H9 (cell line): ENCODE measurements at regions not wholly inside any gene's neighbourhood (a gene's known extent, or its start where the extent isn't known, plus 50 kb on each side); places are given as distances from the start of the nearest gene placed in this dataset.
A peak's percentile ranks its signal among the peaks of the same experiment; 100 is the strongest.

Source experiments
- DNase-seq: peaks from one replicate; pipeline ENCODE4 v3.0.0-alpha.2; 2017
- H2AFZ ChIP-seq: one replicate; pipeline ENCODE4 v1.6.1; 2013; ENCODE audit warnings: mild to moderate bottlenecking, low read length, control low read depth, moderate library complexity
- H2AK5ac ChIP-seq: 2 replicates; pipeline ENCODE4 v1.6.1; 2013; ENCODE audit warnings: low read length, control low read depth, mixed read lengths; ENCODE audit not compliant: insufficient read length
- H2BK120ac ChIP-seq: one replicate; pipeline ENCODE4 v1.6.1; 2013; ENCODE audit warnings: low read depth, mild to moderate bottlenecking, low read length, control low read depth, inconsistent platforms; ENCODE audit not compliant: poor library complexity, severe bottlenecking
- H2BK12ac ChIP-seq: 2 replicates; pipeline ENCODE4 v1.6.1; 2013; ENCODE audit warnings: low read length, control low read depth, mixed read lengths, low read depth; ENCODE audit not compliant: insufficient read length
- H2BK15ac ChIP-seq: 2 replicates; pipeline ENCODE4 v1.6.1; 2013; ENCODE audit warnings: low read depth, low read length, control low read depth
- H2BK20ac ChIP-seq: one replicate; pipeline ENCODE4 v1.6.1; 2013; ENCODE audit warnings: low read depth, mild to moderate bottlenecking, low read length, control low read depth, inconsistent platforms; ENCODE audit not compliant: poor library complexity, severe bottlenecking
- H2BK5ac ChIP-seq: 2 replicates; pipeline ENCODE4 v1.6.1; 2013; ENCODE audit warnings: low read length, control low read depth, mixed read lengths; ENCODE audit not compliant: insufficient read length
- H3K14ac ChIP-seq: 2 replicates; pipeline ENCODE4 v1.6.1; 2013; ENCODE audit warnings: low read length, control low read depth; ENCODE audit not compliant: insufficient read depth
- H3K18ac ChIP-seq: 2 replicates; pipeline ENCODE4 v1.6.1; 2013; ENCODE audit warnings: low read depth, mild to moderate bottlenecking, mixed read lengths, low read length, control low read depth; ENCODE audit not compliant: insufficient read length
- H3K23ac ChIP-seq: 2 replicates; pipeline ENCODE4 v1.6.1; 2013; ENCODE audit warnings: low read length, control low read depth, mixed read lengths, low read depth; ENCODE audit not compliant: insufficient read length
- H3K23me2 ChIP-seq: 2 replicates; pipeline ENCODE4 v1.6.1; 2013; ENCODE audit warnings: low read depth, mild to moderate bottlenecking, mixed read lengths, low read length, control low read depth; ENCODE audit not compliant: insufficient read length, poor library complexity, severe bottlenecking
- H3K27ac ChIP-seq: 2 replicates; pipeline ENCODE4 v1.5.1; 2013; ENCODE audit warnings: low read length, control low read depth, mixed read lengths, low read depth; ENCODE audit not compliant: insufficient read length
- H3K27me3 ChIP-seq: 2 replicates; pipeline ENCODE4 v1.6.1; 2013; ENCODE audit warnings: low read length, control low read depth, inconsistent platforms; ENCODE audit not compliant: insufficient read depth
- H3K4ac ChIP-seq: 2 replicates; pipeline ENCODE4 v1.6.1; 2013; ENCODE audit warnings: low read depth, mild to moderate bottlenecking, control low read depth, inconsistent platforms, low read length, moderate library complexity
- H3K4me1 ChIP-seq: 2 replicates; pipeline ENCODE4 v1.6.1; 2013; ENCODE audit warnings: low read length, control low read depth, inconsistent platforms; ENCODE audit not compliant: insufficient read depth
- H3K4me2 ChIP-seq: 2 replicates; pipeline ENCODE4 v1.6.1; 2013; ENCODE audit warnings: low read length, control low read depth, mixed read lengths; ENCODE audit not compliant: insufficient read length, insufficient read depth
- H3K56ac ChIP-seq: 2 replicates; pipeline ENCODE4 v1.6.1; 2013; ENCODE audit warnings: low read depth, mild to moderate bottlenecking, mixed read lengths, low read length, control low read depth; ENCODE audit not compliant: insufficient read length
- H3K79me1 ChIP-seq: 2 replicates; pipeline ENCODE4 v1.6.1; 2013; ENCODE audit warnings: low read depth, mild to moderate bottlenecking, moderate library complexity, low read length, control low read depth, inconsistent platforms; ENCODE audit not compliant: insufficient read depth, poor library complexity, severe bottlenecking
- H3K79me2 ChIP-seq: 2 replicates; pipeline ENCODE4 v1.6.1; 2013; ENCODE audit warnings: low read length, control low read depth, inconsistent platforms; ENCODE audit not compliant: insufficient read depth
- H3K9ac ChIP-seq: 2 replicates; pipeline ENCODE4 v1.6.1; 2013; ENCODE audit warnings: low read length, control low read depth, mixed read lengths; ENCODE audit not compliant: insufficient read length; ENCODE audit errors: extremely low read depth
- H3K9me3 ChIP-seq: one replicate; pipeline ENCODE4 v1.6.1; 2013; ENCODE audit warnings: low read depth, low read length, inconsistent platforms; ENCODE audit not compliant: control insufficient read depth
- H3T11ph ChIP-seq: one replicate; pipeline ENCODE4 v1.6.1; 2013; ENCODE audit warnings: mild to moderate bottlenecking, low read length, control low read depth, inconsistent platforms
- H4K20me1 ChIP-seq: one replicate; pipeline ENCODE4 v1.6.1; 2013; ENCODE audit not compliant: control insufficient read depth, insufficient read length, insufficient read depth
- H4K5ac ChIP-seq: 2 replicates; pipeline ENCODE4 v1.6.1; 2013; ENCODE audit warnings: low read depth, mild to moderate bottlenecking, mixed read lengths, low read length, control low read depth; ENCODE audit not compliant: insufficient read length
- H4K8ac ChIP-seq: replicated peaks from 2 replicates; pipeline ENCODE4 v1.6.1; 2013; ENCODE audit warnings: low read length, control low read depth, mixed read lengths, low read depth; ENCODE audit not compliant: insufficient read length
- H4K91ac ChIP-seq: 2 replicates; pipeline ENCODE4 v1.6.1; 2013; ENCODE audit warnings: low read depth, mild to moderate bottlenecking, moderate library complexity, mixed read lengths, low read length, control low read depth; ENCODE audit not compliant: insufficient read length
- H3K27ac Mint-ChIP-seq, 3 experiments: 2 replicates in 2 of 3; 3 replicates in 1 of 3; pipeline ENCODE4 v1.8.0; 2020 to 2021; ENCODE audit warnings: mixed read lengths in 3 of 3, mild to moderate bottlenecking in 1 of 3, moderate library complexity in 1 of 3
- H3K27me3 Mint-ChIP-seq: 2 replicates; pipeline ENCODE4 v1.8.0; 2021; ENCODE audit warnings: low read depth, mild to moderate bottlenecking, moderate library complexity, mixed read lengths
- H3K36me3 Mint-ChIP-seq, 3 experiments: 2 replicates in 2 of 3; 3 replicates in 1 of 3; pipeline ENCODE4 v1.8.0; 2020 to 2021; ENCODE audit warnings: low read depth in 3 of 3, mixed read lengths in 3 of 3; ENCODE audit not compliant: insufficient read depth in 1 of 3
- H3K4me1 Mint-ChIP-seq, 2 experiments: 2 replicates each; pipeline ENCODE4 v1.8.0; 2020; ENCODE audit warnings: mixed read lengths in 2 of 2
- H3K4me3 Mint-ChIP-seq, 2 experiments: 2 replicates in 1 of 2; 3 replicates in 1 of 2; pipeline ENCODE4 v1.8.0; 2020 to 2021; ENCODE audit warnings: mild to moderate bottlenecking in 2 of 2, mixed read lengths in 2 of 2, moderate library complexity in 1 of 2
- H3K9me3 Mint-ChIP-seq, 2 experiments: 2 replicates in 1 of 2; 3 replicates in 1 of 2; pipeline ENCODE4 v1.8.0; 2020; ENCODE audit warnings: mild to moderate bottlenecking in 2 of 2, mixed read lengths in 2 of 2, moderate library complexity in 1 of 2
- WGBS: extraction: QIAGEN DNeasy Blood & Tissue Kit; methylation state at CpG from one replicate; pipeline ENCODE4 v1.1.7; 2013; ENCODE audit warnings: missing lambda C conversion rate, low lambda C conversion rate, mixed read lengths; ENCODE audit not compliant: insufficient read length; ENCODE audit errors: extremely low coverage; 5-methylcytosine and 5-hydroxymethylcytosine counted together
- TF ChIP-seq, protein P1 (sequence below): fragments of 200-600 bp; sonication (generic); conservative IDR thresholded peaks from 3 replicates; pipeline ENCODE4 v1.8.0; 2021; ENCODE audit warnings: antibody characterized with exemption, mild to moderate bottlenecking

DNA sequence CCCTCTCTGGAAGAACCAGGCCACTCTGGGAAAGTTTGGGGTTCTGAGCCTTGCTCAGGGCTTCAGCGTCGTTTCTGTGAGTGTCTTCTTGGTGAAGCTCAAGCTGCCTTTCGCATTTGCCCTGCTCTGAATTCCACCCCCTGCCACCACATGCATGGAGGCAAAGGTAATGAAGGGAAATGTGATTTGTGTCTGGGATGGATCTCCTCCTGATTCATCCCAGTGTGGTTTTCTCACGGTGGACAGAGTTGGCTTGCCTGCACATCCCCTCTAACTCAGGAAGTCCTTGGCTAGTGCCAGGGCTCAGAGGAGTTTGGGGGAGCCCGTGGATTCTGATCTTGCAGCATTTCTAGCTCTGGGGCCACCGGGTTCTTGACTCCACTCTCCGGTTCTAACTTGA lies 173.6 kb upstream of the RAB4A start:
- H3K4me3 Mint-ChIP-seq: no peak overlapping the region; a peak in 1 of 5 replicates
- H3T11ph ChIP-seq: no peak overlapping the region
- H2BK15ac ChIP-seq: no peak overlapping the region
- no peaks in the 10 kb centered on the region for H3K79me1 ChIP-seq
- H3K9ac ChIP-seq: no peak overlapping the region
- H3K36me3 Mint-ChIP-seq: peaks cover 0 to 12% (median 3%) of the 10 kb centered on the region in 3 experiments; a peak in 5 of 7 replicates
- H4K5ac ChIP-seq: no peak overlapping the region
- no peak overlapping the region for H4K91ac ChIP-seq
- no peak overlapping the region for H3K23ac ChIP-seq
- no peak overlapping the region for H3K18ac ChIP-seq
- no peak overlapping the region for H3K4ac ChIP-seq
- H3K27me3 ChIP-seq: no peaks in the 10 kb centered on the region
- H2BK20ac ChIP-seq: no peak overlapping the region
- H2BK12ac ChIP-seq: no peak overlapping the region
- no peaks in the 10 kb centered on the region for H4K20me1 ChIP-seq
- H3K9me3 Mint-ChIP-seq: peaks cover 6% of the 10 kb centered on the region in 2 experiments
- WGBS: no CpG with 5 or more reads among the region's 7 CpGs
- no peak overlapping the region for H3K27ac ChIP-seq
- H3K79me2 ChIP-seq: no peaks in the 10 kb centered on the region
- peaks cover 56 to 59% of the 10 kb centered on the region in 2 experiments for H3K4me1 Mint-ChIP-seq
- TF ChIP-seq, protein P1, sequence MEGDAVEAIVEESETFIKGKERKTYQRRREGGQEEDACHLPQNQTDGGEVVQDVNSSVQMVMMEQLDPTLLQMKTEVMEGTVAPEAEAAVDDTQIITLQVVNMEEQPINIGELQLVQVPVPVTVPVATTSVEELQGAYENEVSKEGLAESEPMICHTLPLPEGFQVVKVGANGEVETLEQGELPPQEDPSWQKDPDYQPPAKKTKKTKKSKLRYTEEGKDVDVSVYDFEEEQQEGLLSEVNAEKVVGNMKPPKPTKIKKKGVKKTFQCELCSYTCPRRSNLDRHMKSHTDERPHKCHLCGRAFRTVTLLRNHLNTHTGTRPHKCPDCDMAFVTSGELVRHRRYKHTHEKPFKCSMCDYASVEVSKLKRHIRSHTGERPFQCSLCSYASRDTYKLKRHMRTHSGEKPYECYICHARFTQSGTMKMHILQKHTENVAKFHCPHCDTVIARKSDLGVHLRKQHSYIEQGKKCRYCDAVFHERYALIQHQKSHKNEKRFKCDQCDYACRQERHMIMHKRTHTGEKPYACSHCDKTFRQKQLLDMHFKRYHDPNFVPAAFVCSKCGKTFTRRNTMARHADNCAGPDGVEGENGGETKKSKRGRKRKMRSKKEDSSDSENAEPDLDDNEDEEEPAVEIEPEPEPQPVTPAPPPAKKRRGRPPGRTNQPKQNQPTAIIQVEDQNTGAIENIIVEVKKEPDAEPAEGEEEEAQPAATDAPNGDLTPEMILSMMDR: no peak
- H3K4me2 ChIP-seq: no peak overlapping the region
- H3K14ac ChIP-seq: peak overlapping the region; percentile 68; the same call in 1 of the 2 replicates
- H3K4me1 ChIP-seq: peaks cover 12% of the 10 kb centered on the region; the same call in 1 of the 2 replicates
- no peak overlapping the region for H2AFZ ChIP-seq
- H2AK5ac ChIP-seq: no peak overlapping the region
- DNase-seq: no peak
- no peak overlapping the region for H4K8ac ChIP-seq
- no peak overlapping the region for H2BK5ac ChIP-seq
- H3K27me3 Mint-ChIP-seq: no peaks in the 10 kb centered on the region
- H2BK120ac ChIP-seq: no peak overlapping the region
- H3K9me3 ChIP-seq: no peaks in the 10 kb centered on the region
- H3K23me2 ChIP-seq: no peaks in the 10 kb centered on the region
- no peak overlapping the region for H3K56ac ChIP-seq
- no peak overlapping the region for H3K27ac Mint-ChIP-seq
